ENCODE measurements at regions not wholly inside any gene's neighbourhood (a gene's known extent, or its start where the extent isn't known, plus 50 kb on each side); places are given as distances from the start of the nearest gene placed in this dataset.
"Not testable (repeated sequence)": the region's sequence is repeated elsewhere in the genome, so short reads cannot be mapped to it uniquely, and the experiment has no call there.

- intact Hi-C loops (cut with DNase I; ENCODE audit: low total_unique reads): no loop called here
- WGBS, 2 donors: 81 to 86% methylated on average over 1 of the region's 1 CpG
- DNase-seq (ENCODE audit: low spot score in 2 of 2): no peak
- TF ChIP-seq, protein P1, sequence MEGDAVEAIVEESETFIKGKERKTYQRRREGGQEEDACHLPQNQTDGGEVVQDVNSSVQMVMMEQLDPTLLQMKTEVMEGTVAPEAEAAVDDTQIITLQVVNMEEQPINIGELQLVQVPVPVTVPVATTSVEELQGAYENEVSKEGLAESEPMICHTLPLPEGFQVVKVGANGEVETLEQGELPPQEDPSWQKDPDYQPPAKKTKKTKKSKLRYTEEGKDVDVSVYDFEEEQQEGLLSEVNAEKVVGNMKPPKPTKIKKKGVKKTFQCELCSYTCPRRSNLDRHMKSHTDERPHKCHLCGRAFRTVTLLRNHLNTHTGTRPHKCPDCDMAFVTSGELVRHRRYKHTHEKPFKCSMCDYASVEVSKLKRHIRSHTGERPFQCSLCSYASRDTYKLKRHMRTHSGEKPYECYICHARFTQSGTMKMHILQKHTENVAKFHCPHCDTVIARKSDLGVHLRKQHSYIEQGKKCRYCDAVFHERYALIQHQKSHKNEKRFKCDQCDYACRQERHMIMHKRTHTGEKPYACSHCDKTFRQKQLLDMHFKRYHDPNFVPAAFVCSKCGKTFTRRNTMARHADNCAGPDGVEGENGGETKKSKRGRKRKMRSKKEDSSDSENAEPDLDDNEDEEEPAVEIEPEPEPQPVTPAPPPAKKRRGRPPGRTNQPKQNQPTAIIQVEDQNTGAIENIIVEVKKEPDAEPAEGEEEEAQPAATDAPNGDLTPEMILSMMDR (IDR thresholded peaks at IDR 0.05): no peak
- TF ChIP-seq POLR2A (IDR thresholded peaks at IDR 0.05): no peak
- H3K4me3 ChIP-seq (ENCODE audit: low read depth, poor library complexity, severe bottlenecking): no peak overlapping the region
These were observed 69.2 kb upstream of the DHX40 start for GRCh38 chr17:59496178-59496577.

GRCh38 chr17:59498530-59499307 is 66.7 kb upstream of the DHX40 start:
- intact Hi-C loops (cut with DNase I; ENCODE audit: low total_unique reads): no loop called here
- no peak for DNase-seq (ENCODE audit: low spot score in 2 of 2)
- WGBS, 2 donors: 22 to 39% methylated on average over 4 of the region's 4 CpGs
- no peak overlapping the region for H3K4me3 ChIP-seq (ENCODE audit: low read depth, poor library complexity, severe bottlenecking)
- TF ChIP-seq, protein P1 (IDR thresholded peaks at IDR 0.05): no peak
- no peak for TF ChIP-seq POLR2A (IDR thresholded peaks at IDR 0.05)

- DNase-seq (ENCODE audit: low spot score in 2 of 2); intact Hi-C loops (cut with DNase I; ENCODE audit: low total_unique reads); H3K4me3 ChIP-seq (ENCODE audit: low read depth, poor library complexity, severe bottlenecking): not testable (repeated sequence)
- WGBS, 2 donors: 92% methylated on average over 28 to 30 of the region's 41 CpGs
These were observed 65.2 kb upstream of the DHX40 start for GRCh38 chr17:59500086-59500655.

DNA sequence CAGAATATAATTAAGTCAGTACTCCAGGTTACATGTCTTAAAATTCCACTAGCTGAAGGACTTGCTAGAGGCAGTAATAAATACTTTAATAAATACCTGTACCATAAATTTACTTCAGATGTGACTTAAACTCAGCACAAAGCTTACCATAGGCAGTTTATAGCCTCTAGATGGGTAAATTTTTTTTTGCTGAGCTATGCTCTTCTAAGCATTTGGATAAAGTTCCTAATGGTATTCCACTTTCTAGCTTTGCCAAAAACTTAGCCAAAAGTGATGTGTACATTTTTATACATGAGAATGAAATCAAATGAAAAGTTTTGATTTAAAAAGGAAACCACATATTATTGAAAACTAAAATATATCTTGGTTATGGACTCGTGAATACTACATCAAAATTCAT is 63.7 kb upstream of the DHX40 start:
- no peak for DNase-seq (ENCODE audit: low spot score in 2 of 2)
- intact Hi-C loops (cut with DNase I; ENCODE audit: low total_unique reads): no loop called here
- no peak overlapping the region for H3K4me3 ChIP-seq (ENCODE audit: low read depth, poor library complexity, severe bottlenecking)
- WGBS, 2 donors: 71 to 78% methylated on average over 1 of the region's 1 CpG
- TF ChIP-seq, protein P1 (IDR thresholded peaks at IDR 0.05): no peak
- TF ChIP-seq POLR2A (IDR thresholded peaks at IDR 0.05): no peak

- intact Hi-C loops (cut with DNase I; ENCODE audit: low total_unique reads): no loop called here
- no peak for DNase-seq (ENCODE audit: low spot score in 2 of 2)
- H3K4me3 ChIP-seq (ENCODE audit: low read depth, poor library complexity, severe bottlenecking): no peak overlapping the region
- TF ChIP-seq, protein P1 (IDR thresholded peaks at IDR 0.05): no peak
- no peak for TF ChIP-seq POLR2A (IDR thresholded peaks at IDR 0.05)
These were observed 62.6 kb upstream of the DHX40 start for GRCh38 chr17:59502800-59503199.

DNA sequence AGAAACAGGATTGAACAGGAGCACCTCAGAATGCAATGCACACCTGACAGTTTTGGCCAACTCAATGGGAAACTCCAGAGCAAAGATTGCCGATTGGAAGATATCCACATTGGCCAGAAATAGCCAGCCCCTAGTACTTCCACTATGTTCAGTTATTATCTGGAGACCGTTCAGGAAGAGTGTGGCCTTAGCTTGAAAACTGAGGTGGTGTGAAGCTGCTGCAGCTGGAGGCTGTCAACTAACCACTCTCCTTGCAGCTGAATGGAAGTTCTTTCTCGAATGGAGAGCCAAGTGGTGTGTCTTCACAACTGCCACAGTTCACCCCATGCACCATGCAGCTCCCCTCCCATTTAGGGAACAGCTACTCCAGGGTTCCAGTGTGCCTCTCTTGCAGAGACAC is 61.9 kb upstream of the DHX40 start:
- no peak overlapping the region for H3K4me3 ChIP-seq (ENCODE audit: low read depth, poor library complexity, severe bottlenecking)
- DNase-seq (ENCODE audit: low spot score in 2 of 2): no peak
- intact Hi-C loops (cut with DNase I; ENCODE audit: low total_unique reads): no loop called here
- TF ChIP-seq POLR2A (IDR thresholded peaks at IDR 0.05): no peak
- TF ChIP-seq, protein P1 (IDR thresholded peaks at IDR 0.05): no peak
- 87% methylated on average over 3 of the region's 3 CpGs for WGBS, 2 donors
